HG03196 (cell line): ENCODE measurements at regions not wholly inside any gene's neighbourhood (a gene's known extent, or its start where the extent isn't known, plus 50 kb on each side); places are given as distances from the start of the nearest gene placed in this dataset.

Source experiments
- ATAC-seq: cut with Tn5 transposase; IDR thresholded peaks from one replicate; pipeline ENCODE4 v1.9.1; 2021; ENCODE audit not compliant: unreplicated experiment

GRCh38 chr4:83661359-83661758 is 125.5 kb downstream of the GPAT3 start:
- no peak for ATAC-seq

- no peak for ATAC-seq
Observed at GRCh38 chr4:83660578-83660977, 124.7 kb downstream of the GPAT3 start.

GRCh38 chr4:83658806-83659205 is 122.9 kb downstream of the GPAT3 start:
- ATAC-seq: no peak

GRCh38 chr4:83657336-83657735 is 121.4 kb downstream of the GPAT3 start:
- ATAC-seq: no peak
